Adrenal gland (tissue), 9 donors: ENCODE measurements at regions not wholly inside any gene's neighbourhood (a gene's known extent, or its start where the extent isn't known, plus 50 kb on each side); places are given as distances from the start of the nearest gene placed in this dataset.
A peak's percentile ranks its signal among the peaks of the same experiment; 100 is the strongest.

Source experiments
- DNase-seq, 7 donors: peaks; one replicate each; pipeline ENCODE4 v3.0.0-alpha.2; 2019 to 2020
- H3K27ac ChIP-seq, 5 donors: fragments of 200-600 bp; sonication (generic) in 4 of 5; 1 replicate in 3 of 5; 2 replicates in 2 of 5; pipeline versions ENCODE4 v1.5.1 to v1.8.0; 2016 to 2020; ENCODE audit warnings: mild to moderate bottlenecking in 1 of 5
- H3K27me3 ChIP-seq: fragments of 200-600 bp; 2 replicates; pipeline ENCODE4 v1.8.0; 2021
- H3K36me3 ChIP-seq, 2 donors: fragments of 200-600 bp; replicated peaks in 1 of 2; 1 replicate in 1 of 2; 2 replicates in 1 of 2; pipeline versions ENCODE4 v1.5.1 to v1.8.0; 2018 to 2022
- H3K4me1 ChIP-seq, 2 donors: fragments of 200-600 bp; replicated peaks in 1 of 2; 1 replicate in 1 of 2; 2 replicates in 1 of 2; pipeline versions ENCODE4 v1.5.1 to v1.8.0; 2018 to 2021
- H3K4me3 ChIP-seq, 4 donors: fragments of 200-600 bp; sonication (generic) in 3 of 4; one replicate each; pipeline ENCODE4 v1.5.1; 2016 to 2018
- H3K9me3 ChIP-seq, 3 donors: fragments of 200-600 bp; sonication (generic) in 1 of 3; replicated peaks in 1 of 3; 1 replicate in 2 of 3; 2 replicates in 1 of 3; pipeline versions ENCODE4 v1.5.1 to v1.8.0; 2016 to 2021
- POLR2A ChIP-seq, 2 donors: fragments of 450-650 bp; IDR thresholded peaks; one replicate each; pipeline ENCODE4 v1.6.1; 2017; ENCODE audit warnings: antibody characterized with exemption in 2 of 2, mild to moderate bottlenecking in 2 of 2, moderate library complexity in 1 of 2
- WGBS, 4 donors: extraction: QIAGEN DNeasy Blood & Tissue Kit in 2 of 4; methylation state at CpG; one replicate each; pipeline versions ENCODE4 v1.1.5 to v1.1.7; 2013 to 2017; 5-methylcytosine and 5-hydroxymethylcytosine counted together
- intact Hi-C, 2 donors: fragments of 100-400 bp; cut with DNase I; formaldehyde crosslinking; loops; one replicate each; pipeline versions ENCODE4 v1.14.1 to v1.15.0; 2022 to 2023
- TF ChIP-seq, protein P1 (sequence below), 6 experiments: fragments of 450-650 bp in 4 of 6; fragments of 200-600 bp in 2 of 6; sonication (generic) in 1 of 6; IDR thresholded peaks; 1 replicate in 5 of 6; 2 replicates in 1 of 6; pipeline versions ENCODE4 v1.5.1 to v1.8.0; 2016 to 2021; ENCODE audit warnings: antibody characterized with exemption in 6 of 6, mild to moderate bottlenecking in 2 of 6, moderate library complexity in 1 of 6
- donor health status: healthy with polysubstance abuse.
- donor health status: Bipolar disorder and iron deficiency.
- donor health status: DM: yes; HTN: yes; CAD: no.
- donor health status: DM: no; HTN: no; CAD: no.
- donor health status: DM: no; HTN: no; CAD: no.

- Histone ChIP-seq H3K4me1 (no peaks in the 10 kb centered on the region), H3K4me3 (no peak overlapping the region), H3K9me3 (no peaks in the 10 kb centered on the region), H3K27ac (no peak overlapping the region), H3K36me3 (no peaks in the 10 kb centered on the region), H3K27me3 (no peaks in the 10 kb centered on the region)
- intact Hi-C loops: no loop called here
- no peak for DNase-seq
- no peak for TF ChIP-seq POLR2A (IDR thresholded peaks at IDR 0.05)
- 91 to 99% (median 98%) methylated on average over 2 of the region's 2 CpGs for WGBS, 4 donors
These were observed 110.5 kb upstream of the MAGI2 start for GRCh38 chr7:79563821-79564522.

DNA sequence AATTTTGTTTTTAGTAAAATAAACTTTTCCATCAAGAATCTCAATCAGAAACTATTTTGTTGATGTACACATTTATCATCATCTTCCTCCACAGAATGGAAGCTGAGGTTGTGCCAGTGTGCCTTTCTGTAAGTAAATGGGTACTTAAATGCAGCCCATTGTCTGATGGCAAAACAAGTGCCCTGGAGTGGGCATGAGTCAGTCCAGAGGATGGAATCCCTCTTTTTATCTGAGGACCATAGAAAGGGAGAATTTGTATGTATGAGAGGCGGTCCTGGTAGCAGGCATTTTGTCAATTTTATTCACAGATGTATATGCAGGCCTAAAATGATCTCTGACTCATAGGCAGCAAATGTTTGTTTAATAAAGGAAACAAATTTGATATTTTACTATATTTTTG is 102.1 kb upstream of the MAGI2 start:
- 96 to 100% (median 99%) methylated on average over 1 of the region's 1 CpG for WGBS, 4 donors
- intact Hi-C loops: no loop called here
- Histone ChIP-seq H3K36me3 (no peaks in the 10 kb centered on the region), H3K4me3 (no peak overlapping the region), H3K27ac (no peak overlapping the region), H3K4me1 (no peaks in the 10 kb centered on the region), H3K27me3 (no peaks in the 10 kb centered on the region), H3K9me3 (no peaks in the 10 kb centered on the region)
- TF ChIP-seq, protein P1, sequence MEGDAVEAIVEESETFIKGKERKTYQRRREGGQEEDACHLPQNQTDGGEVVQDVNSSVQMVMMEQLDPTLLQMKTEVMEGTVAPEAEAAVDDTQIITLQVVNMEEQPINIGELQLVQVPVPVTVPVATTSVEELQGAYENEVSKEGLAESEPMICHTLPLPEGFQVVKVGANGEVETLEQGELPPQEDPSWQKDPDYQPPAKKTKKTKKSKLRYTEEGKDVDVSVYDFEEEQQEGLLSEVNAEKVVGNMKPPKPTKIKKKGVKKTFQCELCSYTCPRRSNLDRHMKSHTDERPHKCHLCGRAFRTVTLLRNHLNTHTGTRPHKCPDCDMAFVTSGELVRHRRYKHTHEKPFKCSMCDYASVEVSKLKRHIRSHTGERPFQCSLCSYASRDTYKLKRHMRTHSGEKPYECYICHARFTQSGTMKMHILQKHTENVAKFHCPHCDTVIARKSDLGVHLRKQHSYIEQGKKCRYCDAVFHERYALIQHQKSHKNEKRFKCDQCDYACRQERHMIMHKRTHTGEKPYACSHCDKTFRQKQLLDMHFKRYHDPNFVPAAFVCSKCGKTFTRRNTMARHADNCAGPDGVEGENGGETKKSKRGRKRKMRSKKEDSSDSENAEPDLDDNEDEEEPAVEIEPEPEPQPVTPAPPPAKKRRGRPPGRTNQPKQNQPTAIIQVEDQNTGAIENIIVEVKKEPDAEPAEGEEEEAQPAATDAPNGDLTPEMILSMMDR (IDR thresholded peaks at IDR 0.05): no peak
- no peak for TF ChIP-seq POLR2A (IDR thresholded peaks at IDR 0.05)
- no peak for DNase-seq

- DNase-seq: peak in 3 of 7 donors; percentile 32 to 40 (median 38)
- H3K27ac ChIP-seq: peak overlapping the region in 1 of 5 donors; percentile 21
- H3K4me3 ChIP-seq: peak overlapping the region in 1 of 4 donors; percentile 21
- no peaks in the 10 kb centered on the region for H3K9me3 ChIP-seq
- no peaks in the 10 kb centered on the region for H3K27me3 ChIP-seq
- H3K4me1 ChIP-seq: no peaks in the 10 kb centered on the region
- 55 to 61% (median 58%) methylated on average over 6 of the region's 6 CpGs for WGBS, 4 donors
- intact Hi-C loops: no loop called here
- TF ChIP-seq, protein P1 (IDR thresholded peaks at IDR 0.05): no peak
- TF ChIP-seq POLR2A (IDR thresholded peaks at IDR 0.05): no peak
- H3K36me3 ChIP-seq: no peaks in the 10 kb centered on the region
These were observed 100.5 kb upstream of the MAGI2 start for GRCh38 chr7:79553811-79554555.

DNA sequence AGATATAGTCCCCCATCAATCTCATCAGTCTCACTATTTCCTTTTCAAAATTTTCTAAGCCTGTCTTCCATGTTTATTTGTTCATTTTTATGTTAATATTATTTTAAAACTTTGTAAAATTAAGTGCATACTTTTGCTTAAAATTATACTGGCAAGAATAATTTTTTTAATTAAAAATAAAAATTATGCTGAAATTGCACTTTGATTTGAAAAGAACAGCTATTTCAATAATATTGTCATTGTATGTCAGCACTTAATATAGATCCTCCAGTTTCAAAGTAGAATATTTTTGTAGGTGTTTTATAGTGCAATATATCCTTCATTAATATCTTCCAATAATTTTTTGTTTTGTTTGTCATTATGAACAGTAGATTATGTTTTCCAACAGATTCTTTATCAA is 99.0 kb upstream of the MAGI2 start:
- intact Hi-C loops: no loop called here
- DNase-seq: no peak
- no peak overlapping the region for H3K27ac ChIP-seq
- peaks cover 0 to 6% (median 0%) of the 10 kb centered on the region in 3 donors for H3K9me3 ChIP-seq
- H3K36me3 ChIP-seq: no peaks in the 10 kb centered on the region
- TF ChIP-seq, protein P1 (IDR thresholded peaks at IDR 0.05): no peak
- TF ChIP-seq POLR2A (IDR thresholded peaks at IDR 0.05): no peak
- no peaks in the 10 kb centered on the region for H3K27me3 ChIP-seq
- H3K4me3 ChIP-seq: no peak overlapping the region
- H3K4me1 ChIP-seq: no peaks in the 10 kb centered on the region
